Loucy (cell line): ENCODE measurements at regions not wholly inside any gene's neighbourhood (a gene's known extent, or its start where the extent isn't known, plus 50 kb on each side); places are given as distances from the start of the nearest gene placed in this dataset.

ENCODE experiments used
- CTCF ChIP-seq: fragments of 200-600 bp; sonication (generic); conservative IDR thresholded peaks from 2 replicates; pipeline ENCODE4 v1.5.1; 2014; ENCODE audit warnings: mild to moderate bottlenecking, antibody characterized with exemption, low read length
- EZH2phosphoT487 ChIP-seq: fragments of 200-600 bp; IDR thresholded peaks from 2 replicates; pipeline ENCODE4 v1.6.1; 2018; ENCODE audit warnings: antibody characterized with exemption, mild to moderate bottlenecking, moderate library complexity, borderline replicate concordance

DNA sequence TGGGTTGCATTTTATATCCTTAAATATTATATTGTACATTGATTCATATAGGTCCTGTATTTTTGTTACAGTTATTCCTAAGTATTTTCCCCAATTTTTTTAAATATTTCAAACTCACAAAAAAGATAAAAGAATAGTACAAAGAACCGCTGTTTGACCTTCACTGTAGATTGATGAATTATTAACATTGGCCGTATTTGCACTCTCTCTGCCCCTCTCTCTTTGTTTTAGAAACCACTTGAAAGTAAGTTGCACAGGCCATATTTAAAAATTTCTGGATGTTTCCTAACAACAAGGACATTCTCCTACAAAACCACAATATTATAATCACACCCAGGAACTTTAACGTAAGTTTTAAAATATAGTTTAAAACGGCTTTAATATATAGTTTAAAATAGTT is 72.0 kb upstream of the DUSP22 start:
- no peak for TF ChIP-seq CTCF
- TF ChIP-seq EZH2phosphoT487, result no peak
